Eye (tissue), 1 donor: ENCODE measurements at regions not wholly inside any gene's neighbourhood (a gene's known extent, or its start where the extent isn't known, plus 50 kb on each side); places are given as distances from the start of the nearest gene placed in this dataset.
"Not testable (repeated sequence)": the region's sequence is repeated elsewhere in the genome, so short reads cannot be mapped to it uniquely, and the experiment has no call there.

ENCODE experiments used
- DNase-seq: peaks from one replicate; pipeline ENCODE4 v3.0.0-alpha.2; 2015

GRCh38 chr13:53101883-53102282, 73.3 kb downstream of the OLFM4 start:
- no peak for DNase-seq

DNA sequence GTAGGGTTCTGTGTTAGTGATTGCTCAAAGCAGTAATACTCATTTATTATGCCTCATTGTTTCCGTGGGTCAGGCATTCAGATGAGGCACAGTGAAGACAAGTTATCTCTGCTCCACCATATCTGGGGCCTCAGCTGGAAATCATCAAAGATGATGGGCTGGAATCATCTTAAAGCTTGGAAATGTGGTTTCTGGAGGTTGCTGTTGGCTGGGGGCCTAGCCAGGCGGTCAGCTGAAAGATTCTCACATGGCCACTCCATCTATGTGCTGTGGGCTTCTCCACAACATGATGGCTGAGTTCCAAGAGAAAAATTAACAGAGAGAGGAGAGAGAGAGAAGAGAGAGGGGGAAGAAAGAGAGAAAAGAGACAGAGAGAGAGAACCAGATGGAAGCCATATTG, 75.5 kb downstream of the OLFM4 start:
- no peak for DNase-seq

- no peak for DNase-seq
Measured at GRCh38 chr13:53105477-53105876, 76.9 kb downstream of the OLFM4 start.

DNA sequence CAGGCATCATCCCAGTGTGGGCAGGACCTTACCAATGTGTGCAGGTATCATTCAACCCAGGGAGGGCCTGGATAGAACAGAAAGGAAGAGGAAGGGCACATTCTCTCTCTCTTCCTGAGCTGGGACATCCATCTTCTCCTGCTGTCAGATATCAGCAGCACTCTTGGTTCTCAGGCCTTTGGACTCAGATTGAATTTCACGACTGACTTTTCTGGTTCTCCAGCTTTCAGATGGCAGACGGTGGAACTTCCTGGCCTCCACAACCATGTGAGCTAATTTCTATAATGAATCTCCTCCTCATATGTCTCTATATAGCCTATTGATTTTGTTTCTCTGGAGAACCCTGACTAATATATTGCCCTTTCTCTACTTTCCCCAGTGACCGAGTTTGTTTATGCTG, 77.3 kb downstream of the OLFM4 start:
- DNase-seq, result no peak

DNA sequence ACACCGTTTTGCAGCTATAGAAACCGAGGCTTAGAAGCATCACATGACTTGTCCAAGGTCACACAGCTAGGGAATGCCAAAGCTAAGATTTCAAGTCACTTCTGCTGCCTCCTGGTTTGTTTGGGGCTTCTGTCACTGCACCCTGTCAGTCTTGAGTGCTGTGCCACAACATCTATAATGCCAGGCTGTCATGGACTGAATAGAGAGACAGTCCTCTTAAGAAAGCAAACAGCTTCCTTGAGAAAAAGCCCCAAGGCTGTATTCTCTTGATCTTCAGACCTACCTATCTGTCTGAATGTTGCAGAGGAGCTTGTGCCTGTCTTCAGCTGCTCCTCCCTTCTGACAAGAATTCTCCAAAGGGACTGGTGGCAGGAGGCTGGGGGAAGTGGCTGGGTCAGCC, 81.6 kb downstream of the OLFM4 start:
- peak; percentile 23 for DNase-seq

DNA sequence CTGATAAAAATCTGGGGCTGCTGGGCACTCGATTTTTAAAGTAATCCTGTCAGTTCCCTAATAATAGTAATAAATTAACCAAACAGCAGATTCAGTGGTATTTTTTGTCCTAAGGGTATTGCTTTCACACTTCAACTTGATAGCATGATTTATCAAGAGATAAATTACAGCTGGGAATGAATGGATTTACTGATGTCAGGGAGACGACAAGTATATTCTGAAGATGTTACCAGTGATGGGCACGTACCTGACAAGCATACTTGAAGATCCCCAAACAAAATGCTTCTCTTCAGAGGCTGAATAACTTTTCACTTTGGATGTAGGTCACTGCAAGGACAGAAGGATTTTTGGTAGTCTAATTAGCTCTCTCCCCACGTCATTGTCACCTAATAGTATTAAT, 82.0 kb downstream of the OLFM4 start:
- DNase-seq, result no peak

DNA sequence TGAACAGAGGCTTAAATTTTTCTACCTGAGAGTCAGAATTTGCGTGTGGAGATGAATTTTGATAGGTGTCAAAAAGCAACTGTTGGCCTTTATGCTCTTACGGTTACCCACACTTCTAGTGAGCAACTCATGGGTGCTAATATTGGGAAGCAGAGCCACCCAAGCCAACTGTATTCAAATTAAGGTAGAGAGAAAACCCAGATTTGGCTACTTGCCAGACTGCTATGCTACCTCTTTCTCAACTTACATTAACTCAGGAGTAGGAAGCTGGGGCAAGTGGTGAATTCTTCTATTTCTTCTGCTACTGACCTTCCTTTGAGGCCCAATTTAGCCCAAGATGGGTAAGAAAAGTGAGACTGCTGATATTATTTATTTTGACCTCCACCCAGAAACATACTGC, 83.9 kb downstream of the OLFM4 start:
- peak; percentile 27 for DNase-seq

GRCh38 chr13:53117048-53117447, 88.4 kb downstream of the OLFM4 start:
- not testable (repeated sequence) for DNase-seq

- DNase-seq, result no peak
Measured at GRCh38 chr13:53121131-53121773, 92.6 kb downstream of the OLFM4 start.

GRCh38 chr13:53121919-53122318, 93.3 kb downstream of the OLFM4 start:
- DNase-seq, result peak; percentile 28

GRCh38 chr13:53123536-53123935, 94.9 kb downstream of the OLFM4 start:
- DNase-seq, result no peak

DNA sequence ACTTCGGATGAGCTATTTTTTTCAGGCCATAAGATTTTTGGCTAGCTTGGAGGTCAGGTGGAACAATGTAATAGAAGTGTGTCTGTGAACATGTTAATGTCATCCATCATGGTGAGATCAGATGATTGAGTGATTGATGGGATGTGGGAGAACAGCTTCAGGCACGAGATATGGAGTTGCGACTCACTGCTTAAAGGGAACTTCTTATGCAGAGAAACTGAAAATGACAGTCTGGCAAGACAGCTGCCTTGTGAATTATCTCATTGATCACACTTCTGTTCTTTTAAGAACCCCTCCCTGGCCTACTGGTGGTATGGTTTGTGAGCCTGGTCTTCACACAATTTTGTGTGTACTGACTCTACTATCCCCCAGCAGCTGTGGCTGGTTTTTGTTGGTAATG, 96.0 kb downstream of the OLFM4 start:
- DNase-seq, result no peak

DNA sequence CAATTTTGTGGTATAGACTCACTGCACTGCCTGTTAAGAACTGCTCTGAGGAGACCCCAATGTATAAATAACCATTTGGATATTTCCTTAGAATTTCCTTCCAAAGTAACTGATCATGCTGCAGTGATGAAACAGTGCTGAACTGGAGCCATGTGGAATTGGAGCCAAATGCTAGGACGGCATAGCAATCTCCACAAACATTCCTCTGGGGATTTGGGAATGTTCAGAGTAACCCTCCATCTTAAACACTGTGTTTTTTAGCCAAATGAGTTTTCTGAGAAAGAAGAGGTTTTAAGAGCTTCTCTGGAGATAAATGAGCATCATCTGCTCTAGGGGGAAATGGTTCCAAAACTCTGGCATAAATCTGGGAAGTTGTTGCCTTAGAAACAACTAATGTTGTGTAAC, 98.2 kb downstream of the OLFM4 start:
- peak; percentile 67 for DNase-seq

- DNase-seq, result no peak
Measured at GRCh38 chr13:53127373-53127772, 98.8 kb downstream of the OLFM4 start.

DNA sequence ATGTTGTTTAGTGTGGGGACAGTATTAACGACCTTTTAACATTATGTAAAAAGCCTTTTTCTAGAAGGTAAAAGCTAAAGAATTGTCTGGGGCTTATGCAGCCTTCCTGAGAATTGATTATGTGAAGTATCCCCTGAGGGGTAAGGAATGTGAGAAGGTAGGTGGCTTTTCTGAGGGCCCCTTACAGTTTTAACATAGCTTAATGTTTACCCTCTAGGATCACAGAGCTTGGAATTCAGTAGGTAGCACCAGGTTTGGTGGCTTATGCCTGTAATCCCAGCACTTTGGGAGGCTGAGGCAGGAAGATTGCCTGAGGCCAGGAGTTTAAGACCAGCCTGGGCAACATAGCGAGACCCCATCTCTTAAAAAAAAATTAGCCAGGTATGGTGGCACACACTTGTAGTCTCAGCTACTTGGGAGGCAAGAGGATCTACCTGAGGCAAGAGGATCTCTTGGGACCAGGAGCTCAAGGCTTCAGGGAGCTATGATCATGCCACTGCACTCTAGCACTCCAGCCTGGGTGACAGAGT, 101.3 kb downstream of the OLFM4 start:
- no peak for DNase-seq

GRCh38 chr13:53131361-53131760, 102.7 kb downstream of the OLFM4 start:
- DNase-seq, result no peak

DNA sequence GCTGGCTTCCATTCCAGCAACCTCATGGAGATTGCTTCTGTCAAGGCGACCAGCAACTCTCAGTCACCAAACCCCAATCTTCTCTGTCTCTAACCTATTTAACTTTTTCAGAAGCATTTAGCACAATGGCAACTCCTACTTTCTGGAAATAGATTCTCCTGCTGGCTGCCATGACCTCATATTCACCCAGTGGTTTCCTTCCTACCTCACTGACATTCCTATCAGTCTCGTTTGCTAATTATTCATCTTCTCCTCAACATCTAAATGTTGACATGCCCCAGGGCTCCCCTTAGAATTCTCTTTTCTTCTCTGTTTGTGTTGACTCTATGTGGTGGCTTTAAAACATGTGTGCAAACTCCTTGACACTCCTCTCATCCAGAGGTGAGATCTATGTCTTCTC, 106.7 kb downstream of the OLFM4 start:
- no peak for DNase-seq

DNA sequence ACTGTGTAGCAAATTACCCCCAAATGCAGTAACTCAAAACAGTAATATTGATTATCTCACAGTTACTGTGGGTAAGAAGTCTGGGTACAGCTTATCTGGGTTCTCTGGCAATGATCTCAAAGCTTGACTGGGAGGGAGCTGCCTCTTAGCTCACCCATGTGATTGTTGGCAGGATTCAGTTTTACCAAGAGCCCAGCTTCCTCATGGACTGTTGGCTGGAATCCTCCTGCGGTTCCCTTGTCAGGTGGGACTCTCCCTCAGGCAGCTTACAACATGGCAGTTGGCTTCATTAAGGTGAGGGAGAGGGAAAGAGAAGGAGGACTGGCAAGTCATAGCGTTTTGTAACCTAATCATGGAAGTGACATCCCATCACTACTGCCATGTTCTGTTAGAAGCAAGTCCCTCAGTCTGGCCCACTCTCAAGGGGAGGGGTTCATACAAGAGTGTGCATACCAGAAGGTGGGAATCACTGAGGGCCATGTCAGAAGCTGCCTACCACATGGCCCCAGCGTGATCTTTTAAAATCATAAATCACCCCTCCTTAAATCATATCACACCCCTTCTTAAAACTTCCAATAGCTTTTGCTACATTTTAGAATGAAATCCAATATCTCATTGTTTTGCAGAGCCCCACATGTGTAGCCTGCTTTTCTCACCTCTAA, 108.1 kb downstream of the OLFM4 start:
- DNase-seq, result no peak

GRCh38 chr13:53137779-53138178, 109.2 kb downstream of the OLFM4 start:
- DNase-seq, result no peak

- DNase-seq, result peak; percentile 61
Measured at GRCh38 chr13:53138376-53139036, 109.9 kb downstream of the OLFM4 start.

DNA sequence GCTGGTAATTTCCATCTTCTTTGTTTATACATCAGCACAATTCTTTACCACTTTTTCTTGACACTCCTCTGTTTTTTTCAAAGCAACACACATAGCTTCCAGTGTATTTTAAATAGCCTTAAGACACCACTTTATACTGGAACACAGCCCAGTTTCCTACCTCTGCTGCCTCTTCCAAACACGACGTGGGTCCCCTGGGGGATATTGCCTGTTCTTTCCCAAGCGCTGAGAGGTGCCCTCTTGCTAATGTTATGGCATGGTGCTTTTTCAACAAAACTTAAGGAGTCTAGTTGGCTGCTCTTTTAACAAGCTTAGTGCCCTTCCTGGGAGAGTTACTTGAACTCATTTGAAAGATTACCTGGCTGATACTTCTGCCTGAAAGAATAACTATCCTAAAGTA, 112.7 kb downstream of the OLFM4 start:
- DNase-seq, result no peak

DNA sequence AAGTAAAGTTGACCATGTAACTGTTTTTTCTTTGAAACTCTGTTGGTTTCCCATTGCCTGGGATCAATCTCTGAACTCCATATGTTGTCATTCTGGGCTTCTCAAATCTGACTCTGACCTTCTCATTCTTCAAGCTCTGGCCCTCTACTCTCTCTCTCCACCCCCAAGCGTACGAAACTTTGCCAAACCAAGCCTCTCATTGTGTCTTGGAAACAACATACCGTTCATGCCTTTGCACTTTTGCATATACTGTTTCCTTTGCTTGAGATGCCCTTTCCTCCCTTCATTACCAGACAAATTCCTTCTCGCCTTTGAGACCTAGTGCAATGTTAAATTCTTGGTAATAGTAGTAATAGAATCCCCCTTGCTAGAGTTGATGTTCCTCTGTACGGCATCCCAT, 113.7 kb downstream of the OLFM4 start:
- DNase-seq, result no peak

GRCh38 chr13:53143757-53144339, 115.2 kb downstream of the OLFM4 start:
- DNase-seq, result no peak

DNA sequence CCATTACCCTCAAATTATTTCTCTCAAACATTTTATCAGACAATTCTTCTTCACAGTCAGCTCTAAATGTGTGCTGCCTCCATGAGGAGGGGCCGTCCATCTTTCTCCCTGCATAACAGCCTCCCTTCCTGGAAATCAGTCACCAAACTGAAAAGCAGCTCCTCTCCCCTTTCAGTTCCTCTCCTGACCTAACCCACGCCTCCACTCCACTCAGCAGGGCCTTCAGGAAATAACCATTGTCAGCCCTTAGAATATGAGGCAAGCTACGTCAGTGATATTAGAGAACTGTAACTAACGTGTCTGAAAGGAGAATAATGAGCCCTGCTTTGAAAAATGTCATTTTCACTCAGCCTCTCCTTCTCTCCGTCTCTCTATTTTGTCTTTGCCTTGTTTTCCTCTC, 116.2 kb downstream of the OLFM4 start:
- no peak for DNase-seq
